ENCODE measurements at regions not wholly inside any gene's neighbourhood (a gene's known extent, or its start where the extent isn't known, plus 50 kb on each side); places are given as distances from the start of the nearest gene placed in this dataset.

DNA sequence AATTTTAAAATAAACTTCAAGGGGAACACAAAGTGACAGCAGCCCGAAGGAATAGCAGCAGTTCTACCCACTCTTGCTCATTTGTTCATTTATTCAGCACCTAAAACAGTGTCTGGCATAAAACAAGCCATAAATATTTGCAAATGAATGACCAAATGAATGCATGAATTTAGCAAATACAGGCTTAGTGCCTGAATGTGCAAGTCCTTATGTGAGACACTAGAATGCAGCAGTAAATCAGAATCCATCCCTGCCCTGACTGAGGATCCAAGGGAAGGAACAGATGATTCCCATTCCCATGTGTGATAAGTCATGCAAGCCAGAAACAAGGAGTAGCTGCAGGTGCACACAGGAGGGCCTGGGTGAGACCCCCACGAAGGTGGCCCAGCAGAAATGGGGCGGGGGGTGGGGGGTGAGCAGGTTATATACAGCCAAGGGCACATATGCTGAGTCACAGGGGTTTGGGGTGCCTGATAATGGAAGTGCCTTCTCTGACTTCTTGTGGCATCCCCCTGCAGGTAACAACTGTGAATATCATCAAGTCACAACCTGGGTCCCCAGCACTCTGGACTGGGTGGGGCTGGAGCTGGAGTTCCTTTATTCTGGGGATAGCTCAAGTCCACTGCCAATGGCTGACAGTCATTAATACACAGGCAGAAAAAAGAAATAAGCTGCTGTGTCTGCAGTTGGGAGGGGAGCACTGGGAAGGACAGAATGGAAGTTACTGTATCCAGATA lies 311.9 kb downstream of the TXNL1 start:
- H3K4me1 ChIP-seq: peaks cover 0 to 15% (median 3%) of the 10 kb centered on the region in 3 donors
- 14 to 32% methylated on average over 1 to 2 of the region's 3 CpGs for WGBS, 2 donors (ENCODE audit: low coverage in 1 of 2)
- no peaks in the 10 kb centered on the region for H3K27me3 ChIP-seq
- H3K27ac ChIP-seq: no peak overlapping the region
- TF ChIP-seq EP300 (IDR thresholded peaks at IDR 0.05) (no peak), POLR2AphosphoS5 (IDR thresholded peaks at IDR 0.05) (no peak), POLR2A (IDR thresholded peaks at IDR 0.05) (no peak)
- TF ChIP-seq, protein P1, sequence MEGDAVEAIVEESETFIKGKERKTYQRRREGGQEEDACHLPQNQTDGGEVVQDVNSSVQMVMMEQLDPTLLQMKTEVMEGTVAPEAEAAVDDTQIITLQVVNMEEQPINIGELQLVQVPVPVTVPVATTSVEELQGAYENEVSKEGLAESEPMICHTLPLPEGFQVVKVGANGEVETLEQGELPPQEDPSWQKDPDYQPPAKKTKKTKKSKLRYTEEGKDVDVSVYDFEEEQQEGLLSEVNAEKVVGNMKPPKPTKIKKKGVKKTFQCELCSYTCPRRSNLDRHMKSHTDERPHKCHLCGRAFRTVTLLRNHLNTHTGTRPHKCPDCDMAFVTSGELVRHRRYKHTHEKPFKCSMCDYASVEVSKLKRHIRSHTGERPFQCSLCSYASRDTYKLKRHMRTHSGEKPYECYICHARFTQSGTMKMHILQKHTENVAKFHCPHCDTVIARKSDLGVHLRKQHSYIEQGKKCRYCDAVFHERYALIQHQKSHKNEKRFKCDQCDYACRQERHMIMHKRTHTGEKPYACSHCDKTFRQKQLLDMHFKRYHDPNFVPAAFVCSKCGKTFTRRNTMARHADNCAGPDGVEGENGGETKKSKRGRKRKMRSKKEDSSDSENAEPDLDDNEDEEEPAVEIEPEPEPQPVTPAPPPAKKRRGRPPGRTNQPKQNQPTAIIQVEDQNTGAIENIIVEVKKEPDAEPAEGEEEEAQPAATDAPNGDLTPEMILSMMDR (IDR thresholded peaks at IDR 0.05): no peak
- no peak overlapping the region for H3K4me3 ChIP-seq
- no peak for ATAC-seq
- H3K9me3 ChIP-seq: no peaks in the 10 kb centered on the region
- H3K36me3 ChIP-seq: no peaks in the 10 kb centered on the region

DNA sequence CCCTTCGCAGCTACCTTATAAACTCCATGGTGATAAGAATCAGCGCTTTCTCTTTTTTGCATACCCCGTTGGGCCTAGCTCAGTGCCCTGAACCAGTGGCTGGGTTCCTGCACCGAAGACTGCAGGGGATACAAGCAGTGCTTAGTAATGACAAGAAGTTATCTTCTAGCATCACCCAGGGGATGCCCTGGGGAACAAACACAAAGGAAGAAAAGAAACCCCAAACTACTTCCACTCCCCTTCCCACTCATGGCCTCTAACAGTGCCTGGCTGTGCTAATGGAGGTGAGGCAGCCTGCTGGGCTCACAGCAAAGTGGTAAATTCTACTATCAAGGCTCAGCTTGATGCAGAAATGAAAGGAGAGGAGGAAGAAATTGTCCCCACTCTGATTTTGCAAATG lies 314.7 kb downstream of the TXNL1 start:
- H3K27me3 ChIP-seq: no peaks in the 10 kb centered on the region
- no peak overlapping the region for H3K4me3 ChIP-seq
- H3K36me3 ChIP-seq: no peaks in the 10 kb centered on the region
- no peak overlapping the region for H3K27ac ChIP-seq
- H3K4me1 ChIP-seq: peaks cover 0 to 23% (median 3%) of the 10 kb centered on the region in 3 donors
- no peak for ATAC-seq
- H3K9me3 ChIP-seq: no peaks in the 10 kb centered on the region
- 93 to 100% methylated on average over 1 to 3 of the region's 4 CpGs for WGBS, 2 donors (ENCODE audit: low coverage in 1 of 2)
- TF ChIP-seq, protein P1 (IDR thresholded peaks at IDR 0.05): no peak
- no peak for TF ChIP-seq EP300 (IDR thresholded peaks at IDR 0.05)
- TF ChIP-seq POLR2AphosphoS5 (IDR thresholded peaks at IDR 0.05): no peak
- no peak for TF ChIP-seq POLR2A (IDR thresholded peaks at IDR 0.05)

DNA sequence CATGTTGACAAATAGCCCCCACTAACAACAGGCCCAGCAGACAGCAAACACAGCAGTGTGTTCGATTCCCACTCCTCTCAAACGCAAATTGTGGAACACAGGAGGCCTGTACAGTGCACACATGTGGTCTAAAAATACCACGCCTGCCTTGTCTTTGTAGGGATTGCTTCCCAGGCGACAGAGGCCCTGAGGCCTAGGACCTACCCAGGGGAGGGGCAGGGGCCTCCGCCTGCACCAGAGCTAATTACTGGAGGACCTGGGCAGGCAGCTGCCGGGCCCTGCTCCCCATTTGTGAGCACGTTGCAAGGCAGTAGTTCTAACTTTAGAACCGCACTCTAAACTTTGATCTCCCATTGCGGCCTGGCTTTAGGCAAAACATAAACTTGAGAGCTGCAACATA lies 316.0 kb downstream of the TXNL1 start:
- no peak for ATAC-seq
- H3K4me1 ChIP-seq: peaks cover 0 to 20% (median 3%) of the 10 kb centered on the region in 3 donors
- WGBS, 2 donors (ENCODE audit: low coverage in 1 of 2): 88 to 92% methylated on average over 3 to 4 of the region's 9 CpGs
- no peaks in the 10 kb centered on the region for H3K9me3 ChIP-seq
- H3K36me3 ChIP-seq: no peaks in the 10 kb centered on the region
- H3K4me3 ChIP-seq: no peak overlapping the region
- H3K27me3 ChIP-seq: no peaks in the 10 kb centered on the region
- TF ChIP-seq POLR2A (IDR thresholded peaks at IDR 0.05): no peak
- no peak for TF ChIP-seq POLR2AphosphoS5 (IDR thresholded peaks at IDR 0.05)
- TF ChIP-seq EP300 (IDR thresholded peaks at IDR 0.05): no peak
- TF ChIP-seq, protein P1 (IDR thresholded peaks at IDR 0.05): no peak
- no peak overlapping the region for H3K27ac ChIP-seq

DNA sequence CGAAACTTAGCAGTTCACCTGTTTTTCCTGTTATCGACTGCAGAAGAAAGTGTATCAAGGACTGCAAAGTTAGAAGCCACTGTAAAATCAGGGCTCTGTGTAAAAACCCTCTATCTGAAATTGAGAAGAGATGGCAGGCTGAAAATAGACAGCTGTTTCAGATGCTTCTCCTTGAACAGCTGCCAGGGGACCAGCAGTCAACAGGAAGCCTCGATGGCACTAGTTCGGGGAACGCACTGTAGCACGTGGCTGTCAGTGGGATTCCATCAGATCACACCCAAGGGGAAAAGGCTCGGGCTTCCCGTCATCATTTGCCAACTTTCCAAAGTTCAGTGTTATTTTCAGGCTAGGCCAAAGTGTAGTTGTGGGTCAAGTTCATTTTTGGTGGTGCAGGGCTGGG lies 316.9 kb downstream of the TXNL1 start:
- no peak for TF ChIP-seq POLR2AphosphoS5 (IDR thresholded peaks at IDR 0.05)
- TF ChIP-seq, protein P1 (IDR thresholded peaks at IDR 0.05): no peak
- TF ChIP-seq EP300 (IDR thresholded peaks at IDR 0.05): no peak
- no peak for TF ChIP-seq POLR2A (IDR thresholded peaks at IDR 0.05)
- Histone ChIP-seq H3K4me1 (peaks cover 0 to 11% (median 2%) of the 10 kb centered on the region in 3 donors), H3K27me3 (no peaks in the 10 kb centered on the region), H3K36me3 (no peaks in the 10 kb centered on the region), H3K4me3 (no peak overlapping the region), H3K27ac (no peak overlapping the region), H3K9me3 (no peaks in the 10 kb centered on the region)
- no peak for ATAC-seq
- WGBS, 2 donors (ENCODE audit: low coverage in 1 of 2): 45 to 53% methylated on average over 8 of the region's 8 CpGs

DNA sequence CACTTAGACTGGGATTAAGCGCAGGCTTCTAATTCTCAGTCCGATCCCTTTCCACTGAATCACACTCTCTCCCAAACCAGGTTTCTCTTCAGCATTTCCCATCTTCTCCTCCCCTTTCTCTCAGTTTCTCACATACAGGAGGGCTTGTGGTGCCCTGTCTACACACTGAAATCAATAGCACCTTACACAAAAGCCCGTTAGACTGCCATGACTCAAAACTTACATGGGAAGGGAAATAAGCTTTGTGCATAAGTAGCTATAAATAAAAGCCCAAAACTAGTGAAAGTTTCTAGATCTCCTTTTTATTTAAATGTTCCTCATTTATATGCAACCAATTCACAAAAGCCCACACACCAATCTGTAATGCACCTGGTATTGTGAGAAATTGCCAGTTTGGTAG lies 318.4 kb downstream of the TXNL1 start:
- Histone ChIP-seq H3K4me1 (peaks cover 0 to 9% (median 0%) of the 10 kb centered on the region in 3 donors), H3K36me3 (no peaks in the 10 kb centered on the region), H3K27ac (no peak overlapping the region), H3K4me3 (no peak overlapping the region), H3K9me3 (no peaks in the 10 kb centered on the region), H3K27me3 (no peaks in the 10 kb centered on the region)
- no peak for ATAC-seq
- 97% methylated on average over 3 of the region's 3 CpGs; no CpG with 5 or more reads in 1 of the 2 donors for WGBS, 2 donors (ENCODE audit: low coverage in 1 of 2)
- TF ChIP-seq EP300 (IDR thresholded peaks at IDR 0.05) (no peak), POLR2A (IDR thresholded peaks at IDR 0.05) (no peak), POLR2AphosphoS5 (IDR thresholded peaks at IDR 0.05) (no peak)
- TF ChIP-seq, protein P1 (IDR thresholded peaks at IDR 0.05): no peak

All from gastroesophageal sphincter (tissue), 4 donors.